Endothelial cell of umbilical vein (primary cell): ENCODE measurements at regions not wholly inside any gene's neighbourhood (a gene's known extent, or its start where the extent isn't known, plus 50 kb on each side); places are given as distances from the start of the nearest gene placed in this dataset.

Experiments used
- BruUV-seq: library from RNA; stranded (reverse); fragments of 400-500 nt; replicated peaks from 2 replicates; lab custom pipeline; 2021; lab: Mats Ljungman, UMichigan
- CTCF ChIA-PET: fragments of 300-600, 350-600 bp; sonication (Branson Sonifier 250); formaldehyde crosslinking; loops from one replicate; lab custom pipeline; 2021; ENCODE audit warnings: antibody characterized with exemption, inconsistent platforms; lab: Charles Lee
- POLR2A ChIA-PET: fragments of 300-600, 350-600 bp; sonication (Branson Sonifier 250); formaldehyde crosslinking; loops from one replicate; lab custom pipeline; 2021; ENCODE audit warnings: antibody characterized with exemption, inconsistent platforms; lab: Charles Lee
- DNase-seq: peaks from one replicate; pipeline ENCODE4 v3.0.0-alpha.2; 2011; ENCODE audit warnings: low read depth, low spot score
- FAIRE-seq: peaks from 2 replicates; lab custom pipeline; 2011; peaks lifted over from hg19 to GRCh38; lab: Jason Lieb, UNC
- H2AFZ ChIP-seq: 2 replicates; pipeline ENCODE4 v1.6.0; 2012; ENCODE audit warnings: low read depth, low read length, control low read depth, inconsistent platforms
- H3K27ac ChIP-seq: 2 replicates; pipeline ENCODE4 v1.5.1; 2011; ENCODE audit warnings: low read depth, mild to moderate bottlenecking, control low read depth, low read length, moderate library complexity; ENCODE audit not compliant: insufficient read depth
- H3K27me3 ChIP-seq, 2 experiments: 2 replicates each; pipeline versions ENCODE4 v1.6.0 to v1.6.1; 2011; ENCODE audit warnings: low read length in 2 of 2, mixed read lengths in 1 of 2; ENCODE audit not compliant: control insufficient read depth in 2 of 2, insufficient read depth in 2 of 2
- H3K36me3 ChIP-seq, 2 experiments: 2 replicates in 1 of 2; 3 replicates in 1 of 2; pipeline ENCODE4 v1.5.1; 2011; ENCODE audit warnings: low read length in 2 of 2, mild to moderate bottlenecking in 1 of 2, moderate library complexity in 1 of 2; ENCODE audit not compliant: control insufficient read depth in 2 of 2, insufficient read depth in 2 of 2; ENCODE audit errors: extremely low read depth in 1 of 2
- H3K4me1 ChIP-seq: 3 replicates; pipeline ENCODE4 v1.5.1; 2011; ENCODE audit warnings: mild to moderate bottlenecking, low read length; ENCODE audit not compliant: control insufficient read depth, insufficient read depth; ENCODE audit errors: extremely low read depth
- H3K4me2 ChIP-seq: 2 replicates; pipeline ENCODE4 v1.6.1; 2011; ENCODE audit warnings: low read length, control low read depth, mixed read lengths; ENCODE audit not compliant: insufficient read depth
- H3K4me3 ChIP-seq, 3 experiments: fragments of 200-600 bp in 1 of 3; sonication (generic), shearing (Covaris generic) in 1 of 3; replicated peaks in 1 of 3; 2 replicates each; pipeline ENCODE4 v1.5.1; 2011 to 2016; ENCODE audit warnings: control low read depth in 3 of 3, low read length in 3 of 3, mild to moderate bottlenecking in 2 of 3, inconsistent platforms in 1 of 3, low read depth in 1 of 3, moderate library complexity in 1 of 3; ENCODE audit not compliant: insufficient read depth in 1 of 3
- H3K79me2 ChIP-seq: 2 replicates; pipeline ENCODE4 v1.6.0; 2012; ENCODE audit warnings: low read length, inconsistent platforms; ENCODE audit not compliant: control insufficient read depth, insufficient read depth
- H3K9ac ChIP-seq: replicated peaks from 2 replicates; pipeline ENCODE3; 2011; ENCODE audit warnings: low read length, control low read depth; ENCODE audit not compliant: insufficient read depth; ENCODE audit errors: extremely low read depth
- H3K9me1 ChIP-seq: replicated peaks from 3 replicates; pipeline ENCODE4 v1.6.0; 2011; ENCODE audit warnings: mild to moderate bottlenecking, low read length; ENCODE audit not compliant: control insufficient read depth, insufficient read depth; ENCODE audit errors: extremely low read depth
- H3K9me3 ChIP-seq: replicated peaks from 2 replicates; pipeline ENCODE4 v1.5.1; 2012; ENCODE audit warnings: low read length, inconsistent platforms; ENCODE audit not compliant: control insufficient read depth, insufficient read depth
- H4K20me1 ChIP-seq: replicated peaks from 2 replicates; pipeline ENCODE3; 2011; ENCODE audit warnings: mild to moderate bottlenecking, low read length; ENCODE audit not compliant: control insufficient read depth, insufficient read depth; ENCODE audit errors: extremely low read depth
- EZH2 ChIP-seq: IDR thresholded peaks from 2 replicates; pipeline ENCODE4 v1.6.1; 2012; ENCODE audit warnings: borderline replicate concordance, low read depth, mild to moderate bottlenecking, moderate library complexity, low read length, inconsistent platforms; ENCODE audit not compliant: severe bottlenecking
- FOS ChIP-seq: IDR thresholded peaks from 2 replicates; pipeline ENCODE4 v1.6.1; 2011; ENCODE audit warnings: mild to moderate bottlenecking, low read length, moderate library complexity, borderline replicate concordance; ENCODE audit not compliant: insufficient read depth
- GATA2 ChIP-seq: IDR thresholded peaks from 2 replicates; pipeline ENCODE4 v1.7.0; 2011; ENCODE audit warnings: low read depth, mild to moderate bottlenecking, moderate library complexity, mixed read lengths, low read length; ENCODE audit not compliant: insufficient read length, insufficient read depth
- JUN ChIP-seq: IDR thresholded peaks from 2 replicates; pipeline ENCODE4 v1.6.1; 2011; ENCODE audit warnings: borderline replicate concordance, low read depth; ENCODE audit not compliant: insufficient read length, insufficient read depth
- MYC ChIP-seq: IDR thresholded peaks from one replicate; pipeline ENCODE4 v1.6.1; 2011; ENCODE audit warnings: mild to moderate bottlenecking, low read depth, low read length
- POLR2A ChIP-seq: IDR thresholded peaks from 2 replicates; pipeline ENCODE4 v1.6.1; 2012; ENCODE audit warnings: low read depth, mild to moderate bottlenecking, control low read depth, low read length
- POLR2AphosphoS5 ChIP-seq: IDR thresholded peaks from 2 replicates; pipeline ENCODE4 v1.6.1; 2012; ENCODE audit warnings: low read depth, mild to moderate bottlenecking, control low read depth, low read length, moderate library complexity; ENCODE audit not compliant: insufficient read depth
- dilution Hi-C: fragments of 300-500 bp; cut with MboI; formaldehyde crosslinking; loops from one replicate; pipeline ENCODE4 v1.15.0; 2019; ENCODE audit warnings: low sequenced_read_pairs; ENCODE audit not compliant: extremely low pct_ligation_motif_present
- intact Hi-C: fragments of 100-400 bp; cut with micrococcal nuclease; formaldehyde crosslinking; loops from one replicate; pipeline ENCODE4 v1.10.0; 2022
- TF ChIP-seq, protein P1 (sequence below), 2 donors: IDR thresholded peaks; 1 replicate in 1 of 2; 2 replicates in 1 of 2; pipeline ENCODE4 v1.5.1; 2011; ENCODE audit warnings: low read length in 2 of 2, mild to moderate bottlenecking in 2 of 2, moderate library complexity in 2 of 2, control low read depth in 1 of 2, inconsistent platforms in 1 of 2, low read depth in 1 of 2; ENCODE audit not compliant: insufficient read depth in 1 of 2; ENCODE audit errors: extremely low read depth in 1 of 2
- TF ChIP-seq, protein P2 (sequence below): IDR thresholded peaks from 2 replicates; pipeline ENCODE4 v1.6.1; 2011; ENCODE audit not compliant: insufficient read depth, insufficient read length

DNA sequence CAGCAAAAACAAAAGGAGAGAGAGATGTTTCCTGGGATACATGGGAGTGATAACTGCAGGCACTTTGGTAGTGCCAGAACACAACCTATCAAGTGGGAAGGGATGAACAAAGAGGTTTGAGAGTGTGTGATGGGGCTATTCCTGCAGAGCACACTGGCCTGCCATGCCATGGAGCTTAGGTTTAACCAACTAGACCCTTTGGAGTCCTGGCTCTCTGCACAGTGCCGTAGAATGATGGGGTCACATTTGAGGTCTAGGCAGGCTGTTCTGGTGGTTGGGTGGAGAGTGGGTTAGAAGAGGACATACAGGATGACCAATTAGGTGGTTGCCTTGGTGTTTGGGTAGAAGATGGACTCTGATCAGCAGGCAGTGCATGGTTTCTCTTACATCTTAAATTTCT is 101.9 kb upstream of the HABP2 start:
- intact Hi-C loops (no loop called here), dilution Hi-C loops (no loop called here)
- Histone ChIP-seq H3K9ac (no peak overlapping the region), H3K9me1 (no peaks in the 10 kb centered on the region), H3K36me3 (no peaks in the 10 kb centered on the region), H3K4me1 (no peaks in the 10 kb centered on the region), H3K27ac (no peak overlapping the region), H4K20me1 (no peaks in the 10 kb centered on the region), H3K79me2 (no peaks in the 10 kb centered on the region), H2AFZ (no peak overlapping the region), H3K4me3 (no peak overlapping the region), H3K27me3 (peaks cover 0 to 6% of the 10 kb centered on the region in 2 experiments), H3K4me2 (no peak overlapping the region), H3K9me3 (no peaks in the 10 kb centered on the region)
- CTCF ChIA-PET = interaction anchor here (2.2 kb wide), 1 partner anchor 8 kb away, joined by 8 read pairs; no protein-coding TSS in a partner anchor
- no TSS peak for BruUV-seq
- DNase-seq = no peak
- POLR2A ChIA-PET = no interaction called here
- no peak for FAIRE-seq
- TF ChIP-seq MYC = no peak
- no peak for TF ChIP-seq POLR2AphosphoS5
- TF ChIP-seq JUN = no peak
- TF ChIP-seq EZH2 = no peak
- no peak for TF ChIP-seq GATA2
- TF ChIP-seq POLR2A = no peak
- no peak for TF ChIP-seq FOS
- TF ChIP-seq, protein P1, sequence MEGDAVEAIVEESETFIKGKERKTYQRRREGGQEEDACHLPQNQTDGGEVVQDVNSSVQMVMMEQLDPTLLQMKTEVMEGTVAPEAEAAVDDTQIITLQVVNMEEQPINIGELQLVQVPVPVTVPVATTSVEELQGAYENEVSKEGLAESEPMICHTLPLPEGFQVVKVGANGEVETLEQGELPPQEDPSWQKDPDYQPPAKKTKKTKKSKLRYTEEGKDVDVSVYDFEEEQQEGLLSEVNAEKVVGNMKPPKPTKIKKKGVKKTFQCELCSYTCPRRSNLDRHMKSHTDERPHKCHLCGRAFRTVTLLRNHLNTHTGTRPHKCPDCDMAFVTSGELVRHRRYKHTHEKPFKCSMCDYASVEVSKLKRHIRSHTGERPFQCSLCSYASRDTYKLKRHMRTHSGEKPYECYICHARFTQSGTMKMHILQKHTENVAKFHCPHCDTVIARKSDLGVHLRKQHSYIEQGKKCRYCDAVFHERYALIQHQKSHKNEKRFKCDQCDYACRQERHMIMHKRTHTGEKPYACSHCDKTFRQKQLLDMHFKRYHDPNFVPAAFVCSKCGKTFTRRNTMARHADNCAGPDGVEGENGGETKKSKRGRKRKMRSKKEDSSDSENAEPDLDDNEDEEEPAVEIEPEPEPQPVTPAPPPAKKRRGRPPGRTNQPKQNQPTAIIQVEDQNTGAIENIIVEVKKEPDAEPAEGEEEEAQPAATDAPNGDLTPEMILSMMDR (IDR thresholded peaks at IDR 0.05; ENCODE audit: extremely low read depth in 1 of 2, insufficient read depth in 1 of 2, low read depth in 1 of 2, low read length in 2 of 2) = no peak
- TF ChIP-seq, protein P2, sequence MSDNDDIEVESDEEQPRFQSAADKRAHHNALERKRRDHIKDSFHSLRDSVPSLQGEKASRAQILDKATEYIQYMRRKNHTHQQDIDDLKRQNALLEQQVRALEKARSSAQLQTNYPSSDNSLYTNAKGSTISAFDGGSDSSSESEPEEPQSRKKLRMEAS = no peak
